AG09309 (cell line): ENCODE measurements at regions not wholly inside any gene's neighbourhood (a gene's known extent, or its start where the extent isn't known, plus 50 kb on each side); places are given as distances from the start of the nearest gene placed in this dataset.
"Not testable (repeated sequence)": the region's sequence is repeated elsewhere in the genome, so short reads cannot be mapped to it uniquely, and the experiment has no call there.

Experiments used
- DNase-seq: peaks from one replicate; pipeline ENCODE4 v3.0.0-alpha.2; 2010; ENCODE audit warnings: low read depth
- H3K4me3 ChIP-seq: 2 replicates; pipeline ENCODE4 v1.5.1; 2011; ENCODE audit warnings: mild to moderate bottlenecking, low read depth, low read length, moderate library complexity; ENCODE audit not compliant: control insufficient read depth
- CTCF ChIP-seq: IDR thresholded peaks from 2 replicates; pipeline ENCODE4 v1.5.1; 2011; ENCODE audit warnings: mild to moderate bottlenecking, low read depth, low read length, inconsistent platforms; ENCODE audit not compliant: insufficient read depth, control insufficient read depth; ENCODE audit errors: missing control alignments

DNA sequence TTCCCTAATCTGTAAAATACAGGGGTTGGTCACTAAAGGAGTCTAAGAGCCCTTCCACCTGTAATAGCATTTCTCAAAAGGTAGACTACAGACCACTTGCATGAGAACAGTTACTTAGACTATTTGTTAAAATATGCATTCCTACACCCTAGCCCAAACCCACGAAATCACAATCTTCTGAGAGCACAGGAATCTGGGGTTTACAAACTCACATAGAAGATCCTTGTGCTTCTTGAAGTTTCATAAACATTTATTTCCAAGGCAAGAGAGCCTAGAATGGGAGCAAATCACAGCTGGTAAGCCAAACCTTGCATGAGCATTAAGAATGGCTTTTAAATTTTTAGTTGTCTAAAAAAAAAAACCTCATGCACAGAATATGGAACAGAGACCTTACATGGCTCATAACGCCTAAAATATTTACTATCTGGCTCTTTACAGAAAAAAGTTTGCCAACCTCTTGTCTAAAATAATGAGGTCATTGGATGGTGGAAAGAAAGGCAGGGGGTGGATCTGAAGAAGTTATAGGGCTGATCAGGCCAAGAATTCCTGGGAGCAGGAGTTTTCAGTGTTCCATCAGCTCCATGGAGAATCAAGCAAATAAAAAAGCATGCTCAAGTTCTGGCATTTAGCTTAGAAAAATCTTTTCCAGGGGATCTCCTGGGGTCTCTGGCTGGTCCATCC lies 133.4 kb downstream of the CCDC34 start:
- TF ChIP-seq CTCF: no peak
- DNase-seq: no peak
- H3K4me3 ChIP-seq: no peak overlapping the region

- TF ChIP-seq CTCF: no peak
- DNase-seq: no peak
- H3K4me3 ChIP-seq: no peak overlapping the region
These were observed 134.1 kb downstream of the CCDC34 start for GRCh38 chr11:27228906-27229290.

DNA sequence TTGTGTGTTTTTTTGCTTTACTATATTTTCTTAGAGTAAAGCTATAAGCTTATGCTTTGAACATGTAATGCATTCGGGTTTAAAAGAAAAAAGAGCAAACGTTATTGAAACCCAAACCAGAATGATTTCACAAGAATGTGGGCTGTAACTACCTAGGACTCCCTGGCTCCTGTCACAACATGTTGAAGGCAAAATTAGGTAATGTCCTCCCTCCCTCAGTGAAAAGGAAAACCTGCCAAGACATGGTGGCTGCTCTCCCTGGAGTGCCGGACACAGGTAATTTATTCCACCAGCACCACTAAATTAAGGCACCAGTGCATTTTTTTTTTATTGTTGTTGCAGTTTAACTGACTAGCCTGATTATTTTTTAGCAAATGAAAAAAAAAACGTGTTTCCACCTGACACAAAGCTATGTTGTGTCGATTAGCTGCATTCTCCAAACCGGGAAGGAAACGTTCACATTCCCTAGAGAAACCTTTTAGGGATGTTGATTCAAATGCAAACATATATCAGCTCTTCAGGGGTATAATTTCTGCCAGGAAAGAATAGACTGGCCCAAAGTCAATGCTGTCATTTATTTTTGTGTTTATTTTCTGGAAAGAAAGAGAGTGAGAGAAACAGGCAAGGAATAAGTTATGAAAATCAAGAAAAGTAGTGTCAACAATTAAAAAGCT lies 134.6 kb downstream of the CCDC34 start:
- DNase-seq: no peak
- TF ChIP-seq CTCF: no peak
- H3K4me3 ChIP-seq: no peak overlapping the region

- H3K4me3 ChIP-seq: no peak overlapping the region
- DNase-seq: no peak
- TF ChIP-seq CTCF: no peak
These were observed 135.3 kb downstream of the CCDC34 start for GRCh38 chr11:27227736-27228135.

- H3K4me3 ChIP-seq: not testable (repeated sequence)
These were observed 143.5 kb downstream of the CCDC34 start for GRCh38 chr11:27219487-27220039.

DNA sequence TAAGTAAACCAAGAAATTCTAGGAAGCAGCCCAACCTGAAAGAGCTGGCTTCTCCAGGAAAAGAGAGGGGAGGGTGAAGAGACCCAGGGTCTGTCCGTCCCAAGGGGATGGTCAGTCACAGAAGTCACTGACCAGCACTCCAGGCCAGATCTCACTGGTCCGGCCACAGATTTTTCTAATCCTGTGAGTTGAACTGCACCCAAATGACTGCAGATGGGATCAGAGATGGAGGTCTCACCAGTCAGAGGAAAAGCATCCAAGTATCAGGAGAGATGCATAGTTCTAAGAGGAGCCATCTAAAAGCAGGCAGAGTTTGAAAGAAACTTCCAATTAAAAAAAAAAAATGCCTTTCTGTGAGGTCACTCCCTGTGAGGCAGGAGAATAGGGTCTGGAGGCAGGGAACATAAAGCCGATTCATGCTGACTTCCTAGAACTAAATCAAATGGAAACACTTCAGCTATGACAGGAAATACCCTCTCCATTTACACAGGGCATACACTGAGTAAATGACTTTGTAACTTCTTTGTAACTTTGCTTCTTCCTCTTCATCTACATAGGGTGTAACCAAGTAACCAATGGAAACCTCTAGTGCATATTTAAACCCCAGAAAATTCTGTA lies 144.5 kb downstream of the CCDC34 start:
- peak; percentile 93 for DNase-seq
- no peak overlapping the region for H3K4me3 ChIP-seq
- TF ChIP-seq CTCF: no peak

More at GRCh38 chr11:27219487-27220039, 143.5 kb downstream of the CCDC34 start:
- not testable (repeated sequence) for DNase-seq

GRCh38 chr11:27217948-27218420 lies 145.0 kb downstream of the CCDC34 start:
- DNase-seq: peak; percentile 87
- no peak overlapping the region for H3K4me3 ChIP-seq

More at GRCh38 chr11:27217948-27218420, 145.0 kb downstream of the CCDC34 start:
- no peak for TF ChIP-seq CTCF
